Colonic mucosa (tissue), 4 donors: ENCODE measurements at regions not wholly inside any gene's neighbourhood (a gene's known extent, or its start where the extent isn't known, plus 50 kb on each side); places are given as distances from the start of the nearest gene placed in this dataset.

Experiments
- DNase-seq: peaks from one replicate; pipeline ENCODE4 v3.0.0-alpha.2; 2020
- H3K27ac ChIP-seq: fragments of 200-600 bp; one replicate; pipeline ENCODE4 v1.8.0; 2021
- H3K27me3 ChIP-seq: fragments of 200-600 bp; one replicate; pipeline ENCODE4 v1.8.0; 2021
- H3K36me3 ChIP-seq: fragments of 200-600 bp; one replicate; pipeline ENCODE4 v1.8.0; 2021
- H3K4me1 ChIP-seq: fragments of 200-600 bp; one replicate; pipeline ENCODE4 v1.8.0; 2021; ENCODE audit warnings: mild to moderate bottlenecking
- H3K4me3 ChIP-seq: fragments of 200-600 bp; one replicate; pipeline ENCODE4 v1.8.0; 2021
- H3K9ac ChIP-seq, 2 donors: one replicate each; pipeline ENCODE4 v1.7.0; 2013; ENCODE audit warnings: control low read depth in 2 of 2, low read depth in 2 of 2, low read length in 2 of 2
- H3K9me3 ChIP-seq: fragments of 200-600 bp; one replicate; pipeline ENCODE4 v1.8.0; 2021
- CTCF ChIP-seq: fragments of 200-600 bp; IDR thresholded peaks from one replicate; pipeline ENCODE4 v1.8.0; 2022; ENCODE audit warnings: antibody characterized with exemption, mild to moderate bottlenecking
- intact Hi-C: fragments of 100-400 bp; cut with DNase I; formaldehyde crosslinking; loops from one replicate; pipeline ENCODE4 v1.14.1; 2022
- donor health status: healthy.
- donor health status: DM: no; HTN: no; CAD: no.
- donor health status: DM: no; HTN: no; CAD: no.

- Histone ChIP-seq H3K27me3 (no peaks in the 10 kb centered on the region), H3K4me3 (no peak overlapping the region), H3K36me3 (no peaks in the 10 kb centered on the region), H3K4me1 (no peaks in the 10 kb centered on the region), H3K9ac (no peak overlapping the region), H3K27ac (no peak overlapping the region), H3K9me3 (no peaks in the 10 kb centered on the region)
- intact Hi-C loops, result no loop called here
- no peak for DNase-seq
- no peak for TF ChIP-seq CTCF
These were observed 106.3 kb upstream of the CRHR1 start for GRCh38 chr17:45677770-45678169.

- intact Hi-C loops, result no loop called here
- no peaks in the 10 kb centered on the region for H3K4me1 ChIP-seq
- DNase-seq, result no peak
These were observed 104.7 kb upstream of the CRHR1 start for GRCh38 chr17:45679426-45679825.

GRCh38 chr17:45680360-45680759 lies 103.8 kb upstream of the CRHR1 start:
- no peak for TF ChIP-seq CTCF
- Histone ChIP-seq H3K27me3 (no peaks in the 10 kb centered on the region), H3K27ac (no peak overlapping the region), H3K9me3 (no peaks in the 10 kb centered on the region), H3K4me3 (no peak overlapping the region), H3K36me3 (no peaks in the 10 kb centered on the region), H3K9ac (no peak overlapping the region), H3K4me1 (no peaks in the 10 kb centered on the region)
- intact Hi-C loops, result no loop called here
- no peak for DNase-seq

More at GRCh38 chr17:45679426-45679825, 104.7 kb upstream of the CRHR1 start:
- Histone ChIP-seq H3K27me3 (no peaks in the 10 kb centered on the region), H3K36me3 (no peaks in the 10 kb centered on the region), H3K4me3 (no peak overlapping the region), H3K9ac (no peak overlapping the region), H3K27ac (no peak overlapping the region), H3K9me3 (no peaks in the 10 kb centered on the region)
- no peak for TF ChIP-seq CTCF

GRCh38 chr17:45681706-45682105 lies 102.4 kb upstream of the CRHR1 start:
- Histone ChIP-seq H3K27ac (no peak overlapping the region), H3K9ac (no peak overlapping the region), H3K4me1 (no peaks in the 10 kb centered on the region), H3K9me3 (no peaks in the 10 kb centered on the region), H3K36me3 (no peaks in the 10 kb centered on the region), H3K4me3 (no peak overlapping the region), H3K27me3 (no peaks in the 10 kb centered on the region)
- TF ChIP-seq CTCF, result no peak
- DNase-seq, result no peak
- intact Hi-C loops, result no loop called here

- H3K9me3 ChIP-seq, result no peaks in the 10 kb centered on the region
- H3K4me1 ChIP-seq, result no peaks in the 10 kb centered on the region
- no peak for TF ChIP-seq CTCF
- H3K4me3 ChIP-seq, result no peak overlapping the region
- intact Hi-C loops, result no loop called here
- H3K9ac ChIP-seq, result no peak overlapping the region
- DNase-seq, result no peak
- H3K27ac ChIP-seq, result no peak overlapping the region
- H3K27me3 ChIP-seq, result no peaks in the 10 kb centered on the region
- H3K36me3 ChIP-seq, result no peaks in the 10 kb centered on the region
These were observed 97.9 kb upstream of the CRHR1 start for GRCh38 chr17:45686250-45686649.

- intact Hi-C loops, result no loop called here
- no peak for DNase-seq
- H3K9ac ChIP-seq, result no peak overlapping the region
- no peaks in the 10 kb centered on the region for H3K36me3 ChIP-seq
- H3K27me3 ChIP-seq, result no peaks in the 10 kb centered on the region
- no peaks in the 10 kb centered on the region for H3K4me1 ChIP-seq
- H3K4me3 ChIP-seq, result no peak overlapping the region
- H3K27ac ChIP-seq, result no peak overlapping the region
- no peak for TF ChIP-seq CTCF
- no peaks in the 10 kb centered on the region for H3K9me3 ChIP-seq
These were observed 96.5 kb upstream of the CRHR1 start for GRCh38 chr17:45687594-45687993.
